ENCODE measurements at regions not wholly inside any gene's neighbourhood (a gene's known extent, or its start where the extent isn't known, plus 50 kb on each side); places are given as distances from the start of the nearest gene placed in this dataset.
"Not testable (repeated sequence)": the region's sequence is repeated elsewhere in the genome, so short reads cannot be mapped to it uniquely, and the experiment has no call there.

GRCh38 chr7:68707958-68708357 lies 890.3 kb upstream of the AUTS2 start:
- no peaks in the 10 kb centered on the region for H3K9me3 ChIP-seq
- no peaks in the 10 kb centered on the region for H3K36me3 ChIP-seq
- no peak for DNase-seq (ENCODE audit: low spot score)
- no peak overlapping the region for H3K27ac ChIP-seq
- no peak overlapping the region for H3K4me3 ChIP-seq
- no peaks in the 10 kb centered on the region for H3K4me1 ChIP-seq
- TF ChIP-seq CTCF (IDR thresholded peaks at IDR 0.05): no peak
- H3K27me3 ChIP-seq: no peaks in the 10 kb centered on the region

GRCh38 chr7:68712956-68713495 lies 885.2 kb upstream of the AUTS2 start:
- no peaks in the 10 kb centered on the region for H3K27me3 ChIP-seq
- no peak for TF ChIP-seq CTCF (IDR thresholded peaks at IDR 0.05)
- peaks cover 0 to 2% of the 10 kb centered on the region in 2 donors for H3K4me1 ChIP-seq
- H3K27ac ChIP-seq: no peak overlapping the region
- no peak for DNase-seq (ENCODE audit: low spot score)
- H3K36me3 ChIP-seq: no peaks in the 10 kb centered on the region
- H3K9me3 ChIP-seq: no peaks in the 10 kb centered on the region
- no peak overlapping the region for H3K4me3 ChIP-seq

DNA sequence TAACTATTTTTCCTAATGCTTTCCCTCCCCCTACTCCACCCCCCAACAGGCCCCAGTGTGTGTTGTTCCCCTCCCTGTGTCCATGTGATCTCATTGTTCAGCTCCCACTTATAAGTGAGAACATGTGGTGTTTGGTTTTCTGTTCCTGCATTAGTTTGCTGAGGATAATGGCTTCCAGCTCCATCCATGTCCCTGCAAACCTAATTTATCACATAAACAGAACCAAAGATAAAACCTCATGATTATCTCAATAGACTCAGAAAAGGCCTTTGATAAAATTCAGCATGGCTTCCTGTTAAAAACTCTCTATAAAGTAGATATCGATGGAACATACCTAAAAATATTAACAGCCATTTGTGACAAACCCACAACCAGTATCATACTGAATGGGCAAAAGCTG lies 884.1 kb upstream of the AUTS2 start:
- H3K9me3 ChIP-seq; H3K27ac ChIP-seq; DNase-seq (ENCODE audit: low spot score); H3K4me3 ChIP-seq; H3K4me1 ChIP-seq; H3K27me3 ChIP-seq; H3K36me3 ChIP-seq: not testable (repeated sequence)

DNA sequence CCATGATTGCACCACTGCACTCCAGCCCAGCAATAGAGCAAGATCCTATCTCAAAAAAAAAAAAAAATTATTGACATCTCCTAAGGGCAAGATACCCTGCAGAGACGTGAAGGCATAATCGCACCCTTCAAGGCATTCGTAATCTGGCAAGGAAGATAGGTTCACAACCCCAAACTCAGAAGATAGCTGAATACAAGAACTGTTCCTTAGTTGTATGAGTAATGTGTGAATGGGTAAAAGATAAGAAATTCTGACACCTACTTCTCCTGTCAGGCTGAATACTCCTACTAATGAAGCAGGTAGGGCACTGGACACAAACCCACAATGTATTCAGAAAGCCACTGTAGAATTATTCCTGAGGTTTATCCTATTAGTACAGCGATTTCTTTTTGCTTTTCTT lies 882.4 kb upstream of the AUTS2 start:
- no peak for TF ChIP-seq CTCF (IDR thresholded peaks at IDR 0.05)
- no peaks in the 10 kb centered on the region for H3K36me3 ChIP-seq
- peaks cover 0 to 4% of the 10 kb centered on the region in 2 donors for H3K4me1 ChIP-seq
- H3K27ac ChIP-seq: no peak overlapping the region
- no peaks in the 10 kb centered on the region for H3K9me3 ChIP-seq
- H3K4me3 ChIP-seq: no peak overlapping the region
- DNase-seq (ENCODE audit: low spot score): no peak
- no peaks in the 10 kb centered on the region for H3K27me3 ChIP-seq

- H3K27ac ChIP-seq: no peak overlapping the region
- no peak overlapping the region for H3K4me3 ChIP-seq
- TF ChIP-seq CTCF (IDR thresholded peaks at IDR 0.05): no peak
- DNase-seq (ENCODE audit: low spot score): no peak
- no peaks in the 10 kb centered on the region for H3K9me3 ChIP-seq
- no peaks in the 10 kb centered on the region for H3K27me3 ChIP-seq
- no peaks in the 10 kb centered on the region for H3K36me3 ChIP-seq
- H3K4me1 ChIP-seq: peaks cover 0 to 4% of the 10 kb centered on the region in 2 donors
Measured at GRCh38 chr7:68717176-68717575, 881.1 kb upstream of the AUTS2 start.

- TF ChIP-seq CTCF (IDR thresholded peaks at IDR 0.05): no peak
- DNase-seq (ENCODE audit: low spot score): no peak
- H3K27me3 ChIP-seq: no peaks in the 10 kb centered on the region
- no peak overlapping the region for H3K27ac ChIP-seq
- H3K36me3 ChIP-seq: no peaks in the 10 kb centered on the region
- H3K4me3 ChIP-seq: no peak overlapping the region
- H3K4me1 ChIP-seq: peaks cover 0 to 4% of the 10 kb centered on the region in 2 donors
- no peaks in the 10 kb centered on the region for H3K9me3 ChIP-seq
Measured at GRCh38 chr7:68718097-68718551, 880.2 kb upstream of the AUTS2 start.
